GM19468 (cell line): ENCODE measurements at regions not wholly inside any gene's neighbourhood (a gene's known extent, or its start where the extent isn't known, plus 50 kb on each side); places are given as distances from the start of the nearest gene placed in this dataset.
"Not testable (repeated sequence)": the region's sequence is repeated elsewhere in the genome, so short reads cannot be mapped to it uniquely, and the experiment has no call there.

ENCODE experiments used
- ATAC-seq: cut with Tn5 transposase; IDR thresholded peaks from one replicate; pipeline ENCODE4 v1.9.1; 2021; ENCODE audit warnings: mild to moderate bottlenecking, moderate library complexity, moderate number of reproducible peaks; ENCODE audit not compliant: unreplicated experiment; ENCODE audit errors: extremely low read depth

- no peak for ATAC-seq
These were observed 114.7 kb upstream of the IGLL5 start for GRCh38 chr22:22772883-22773282.

GRCh38 chr22:22773427-22773826 lies 114.2 kb upstream of the IGLL5 start:
- ATAC-seq = no peak

GRCh38 chr22:22773979-22774604 lies 113.5 kb upstream of the IGLL5 start:
- ATAC-seq = no peak

GRCh38 chr22:22774762-22775161 lies 112.9 kb upstream of the IGLL5 start:
- ATAC-seq = not testable (repeated sequence)

- no peak for ATAC-seq
These were observed 111.5 kb upstream of the IGLL5 start for GRCh38 chr22:22776121-22776520.

- no peak for ATAC-seq
These were observed 108.4 kb upstream of the IGLL5 start for GRCh38 chr22:22779213-22779612.

GRCh38 chr22:22783575-22783974 lies 104.0 kb upstream of the IGLL5 start:
- ATAC-seq = no peak

GRCh38 chr22:22784249-22785039 lies 103.2 kb upstream of the IGLL5 start:
- no peak for ATAC-seq

GRCh38 chr22:22785316-22786065 lies 102.1 kb upstream of the IGLL5 start:
- no peak for ATAC-seq

- no peak for ATAC-seq
These were observed 101.1 kb upstream of the IGLL5 start for GRCh38 chr22:22786301-22787115.

GRCh38 chr22:22787151-22787550 lies 100.5 kb upstream of the IGLL5 start:
- no peak for ATAC-seq

GRCh38 chr22:22787786-22788459 lies 99.7 kb upstream of the IGLL5 start:
- no peak for ATAC-seq

- no peak for ATAC-seq
These were observed 99.1 kb upstream of the IGLL5 start for GRCh38 chr22:22788460-22789037.

- ATAC-seq = no peak
These were observed 98.2 kb upstream of the IGLL5 start for GRCh38 chr22:22789233-22789921.

GRCh38 chr22:22789922-22790845 lies 97.4 kb upstream of the IGLL5 start:
- no peak for ATAC-seq

GRCh38 chr22:22791438-22792181 lies 96.0 kb upstream of the IGLL5 start:
- ATAC-seq = no peak

GRCh38 chr22:22792205-22792786 lies 95.3 kb upstream of the IGLL5 start:
- not testable (repeated sequence) for ATAC-seq
